GM12891 (cell line): ENCODE measurements at regions not wholly inside any gene's neighbourhood (a gene's known extent, or its start where the extent isn't known, plus 50 kb on each side); places are given as distances from the start of the nearest gene placed in this dataset.

ENCODE experiments used
- PAX5 ChIP-seq: IDR thresholded peaks from 2 replicates; pipeline ENCODE4 v1.6.1; 2011; ENCODE audit warnings: low read length, moderate library complexity, mild to moderate bottlenecking; ENCODE audit not compliant: insufficient read depth, severe bottlenecking
- POLR2A ChIP-seq: IDR thresholded peaks from 2 replicates; pipeline ENCODE4 v1.6.1; 2011; ENCODE audit warnings: low read depth, low read length, control low read depth
- POLR2AphosphoS5 ChIP-seq: IDR thresholded peaks from 2 replicates; pipeline ENCODE4 v1.6.1; 2011; ENCODE audit warnings: low read depth, low read length, control low read depth
- TAF1 ChIP-seq: IDR thresholded peaks from 2 replicates; pipeline ENCODE4 v1.6.1; 2011; ENCODE audit warnings: low read depth, low read length, control low read depth

- TF ChIP-seq POLR2AphosphoS5 (no peak), POLR2A (no peak), TAF1 (no peak), PAX5 (no peak)
Measured at GRCh38 chr6:91654357-91654756, 1067.5 kb upstream of the MAP3K7 start.
